HG03108 (cell line): ENCODE measurements at regions not wholly inside any gene's neighbourhood (a gene's known extent, or its start where the extent isn't known, plus 50 kb on each side); places are given as distances from the start of the nearest gene placed in this dataset.
"Not testable (repeated sequence)": the region's sequence is repeated elsewhere in the genome, so short reads cannot be mapped to it uniquely, and the experiment has no call there.

ENCODE experiments used
- ATAC-seq: cut with Tn5 transposase; IDR thresholded peaks from one replicate; pipeline ENCODE4 v1.9.1; 2021; ENCODE audit warnings: moderate library complexity; ENCODE audit not compliant: unreplicated experiment

- ATAC-seq, result no peak
These were observed 117.2 kb downstream of the CASP12 start for GRCh38 chr11:104781037-104781436.

GRCh38 chr11:104776501-104777170, 121.6 kb downstream of the CASP12 start:
- no peak for ATAC-seq

GRCh38 chr11:104774578-104774977, 123.7 kb downstream of the CASP12 start:
- no peak for ATAC-seq

- no peak for ATAC-seq
These were observed 125.4 kb downstream of the CASP12 start for GRCh38 chr11:104772806-104773241.

- ATAC-seq, result no peak
These were observed 126.5 kb downstream of the CASP12 start for GRCh38 chr11:104771763-104772162.

- not testable (repeated sequence) for ATAC-seq
These were observed 127.2 kb downstream of the CASP12 start for GRCh38 chr11:104771046-104771445.

GRCh38 chr11:104765401-104766095, 132.7 kb downstream of the CASP12 start:
- ATAC-seq, result no peak

GRCh38 chr11:104764710-104765045, 133.6 kb downstream of the CASP12 start:
- ATAC-seq, result no peak

- no peak for ATAC-seq
These were observed 134.1 kb downstream of the CASP12 start for GRCh38 chr11:104763930-104764709.

- no peak for ATAC-seq
These were observed 136.7 kb downstream of the CASP12 start for GRCh38 chr11:104761511-104761910.

GRCh38 chr11:104759464-104759863, 138.8 kb downstream of the CASP12 start:
- no peak for ATAC-seq

- no peak for ATAC-seq
These were observed 159.3 kb downstream of the CASP12 start for GRCh38 chr11:104738918-104739317.

- ATAC-seq, result no peak
These were observed 160.1 kb downstream of the CASP12 start for GRCh38 chr11:104738208-104738607.

- no peak for ATAC-seq
These were observed 161.8 kb downstream of the CASP12 start for GRCh38 chr11:104736502-104736901.

GRCh38 chr11:104734998-104735397, 163.3 kb downstream of the CASP12 start:
- no peak for ATAC-seq

GRCh38 chr11:104731890-104732289, 166.4 kb downstream of the CASP12 start:
- no peak for ATAC-seq

- no peak for ATAC-seq
These were observed 169.3 kb downstream of the CASP12 start for GRCh38 chr11:104728927-104729326.

- ATAC-seq, result no peak
These were observed 170.5 kb downstream of the CASP12 start for GRCh38 chr11:104727768-104728167.

- no peak for ATAC-seq
These were observed 171.2 kb downstream of the CASP12 start for GRCh38 chr11:104727095-104727494.

GRCh38 chr11:104725796-104726408, 172.4 kb downstream of the CASP12 start:
- no peak for ATAC-seq

GRCh38 chr11:104713401-104713800, 184.9 kb downstream of the CASP12 start:
- ATAC-seq, result no peak
